Sigmoid colon (tissue), 3 donors: ENCODE measurements at regions not wholly inside any gene's neighbourhood (a gene's known extent, or its start where the extent isn't known, plus 50 kb on each side); places are given as distances from the start of the nearest gene placed in this dataset.
"Not testable (repeated sequence)": the region's sequence is repeated elsewhere in the genome, so short reads cannot be mapped to it uniquely, and the experiment has no call there.

ENCODE experiments used
- CTCF ChIP-seq, 4 experiments: fragments of 450-650 bp in 3 of 4; fragments of 200-600 bp in 1 of 4; IDR thresholded peaks; one replicate each; pipeline ENCODE4 v1.5.1; 2016 to 2019; ENCODE audit warnings: antibody characterized with exemption in 4 of 4, mild to moderate bottlenecking in 3 of 4, moderate library complexity in 2 of 4
- POLR2A ChIP-seq, 2 donors: fragments of 450-650 bp; IDR thresholded peaks; one replicate each; pipeline ENCODE4 v1.6.1; 2016; ENCODE audit warnings: antibody characterized with exemption in 2 of 2, mild to moderate bottlenecking in 2 of 2, moderate library complexity in 2 of 2

GRCh38 chr22:10730706-10731105 lies 4797.3 kb upstream of the OR11H1 start:
- TF ChIP-seq CTCF, POLR2A (IDR thresholded peaks at IDR 0.05): not testable (repeated sequence)
